GM21619 (cell line): ENCODE measurements at regions not wholly inside any gene's neighbourhood (a gene's known extent, or its start where the extent isn't known, plus 50 kb on each side); places are given as distances from the start of the nearest gene placed in this dataset.

ENCODE experiments used
- ATAC-seq: cut with Tn5 transposase; IDR thresholded peaks from one replicate; pipeline ENCODE4 v1.9.1; 2021; ENCODE audit not compliant: unreplicated experiment

DNA sequence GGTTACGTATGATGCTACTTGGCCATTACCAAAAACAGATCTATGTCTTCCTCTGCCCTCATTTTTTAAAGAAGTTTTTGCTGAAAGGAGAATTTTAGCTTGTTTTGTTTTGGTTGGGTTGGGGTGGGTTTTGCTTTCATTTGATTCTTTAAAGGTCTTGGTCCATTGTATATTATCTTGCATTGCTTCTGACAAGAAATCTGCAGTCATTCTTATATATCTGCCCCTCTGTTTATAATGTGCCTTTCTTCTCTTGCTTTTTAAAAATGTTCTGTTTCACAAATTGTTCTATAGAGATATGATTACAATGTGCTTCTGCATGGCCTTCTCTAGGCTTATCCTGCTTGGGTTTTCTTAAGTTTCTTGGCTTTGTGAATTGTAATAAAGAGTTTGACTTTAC, 660.6 kb downstream of the RNF144A start:
- no peak for ATAC-seq

DNA sequence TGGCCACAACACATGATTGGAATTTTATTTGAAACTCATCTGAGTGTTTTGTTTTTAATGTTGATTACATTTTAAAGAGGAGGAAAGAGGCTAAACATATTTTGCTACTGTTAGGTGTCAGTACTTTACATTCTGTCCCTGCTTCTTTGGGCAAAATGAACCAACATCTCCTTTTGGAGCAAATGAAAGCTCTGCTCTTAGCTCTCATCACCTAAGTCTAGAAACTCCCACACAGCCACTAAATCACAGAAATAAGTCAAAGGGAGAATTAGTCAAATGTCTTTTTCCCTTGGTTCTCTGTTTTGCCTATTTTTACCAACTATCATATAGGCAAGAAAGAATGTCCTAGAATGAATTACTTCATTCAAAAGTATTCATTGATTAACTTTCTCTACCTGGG, 666.8 kb downstream of the RNF144A start:
- no peak for ATAC-seq

DNA sequence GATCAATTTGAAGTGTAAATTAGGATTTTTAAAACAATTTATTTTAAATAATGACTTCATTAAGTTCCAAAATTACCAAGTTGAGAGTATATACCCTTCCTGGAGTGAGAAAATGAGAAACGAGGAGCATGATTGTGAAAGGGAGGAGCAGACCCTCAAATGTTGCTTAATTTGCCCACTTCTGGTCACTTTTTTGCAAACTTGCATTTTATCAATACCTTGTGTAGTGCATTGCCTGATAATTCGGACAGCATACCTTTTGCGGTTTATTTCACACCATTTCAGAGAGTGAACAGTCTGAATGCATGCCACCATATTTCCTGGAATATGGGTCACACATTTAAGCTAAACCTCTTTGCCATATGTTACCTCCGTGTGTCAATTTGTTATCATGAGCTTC, 669.7 kb downstream of the RNF144A start:
- ATAC-seq: no peak

DNA sequence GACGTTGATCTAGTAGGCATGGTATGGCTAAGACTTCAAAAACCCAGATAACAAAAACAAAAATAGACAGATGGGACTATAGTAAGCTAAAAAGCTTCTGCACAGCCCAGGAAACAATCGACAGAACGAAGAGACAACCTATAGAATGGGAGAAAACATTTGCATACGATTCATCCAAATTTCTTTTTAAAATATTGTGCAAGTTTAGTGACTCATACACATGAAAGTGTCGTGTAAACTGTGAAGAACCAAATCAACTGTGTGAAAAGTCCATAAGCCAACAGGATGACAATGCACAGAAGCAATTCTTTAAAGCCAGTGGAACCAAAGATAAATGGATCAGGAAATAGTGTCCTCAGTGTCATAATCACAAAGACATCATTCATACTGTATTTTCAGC, 671.1 kb downstream of the RNF144A start:
- no peak for ATAC-seq

DNA sequence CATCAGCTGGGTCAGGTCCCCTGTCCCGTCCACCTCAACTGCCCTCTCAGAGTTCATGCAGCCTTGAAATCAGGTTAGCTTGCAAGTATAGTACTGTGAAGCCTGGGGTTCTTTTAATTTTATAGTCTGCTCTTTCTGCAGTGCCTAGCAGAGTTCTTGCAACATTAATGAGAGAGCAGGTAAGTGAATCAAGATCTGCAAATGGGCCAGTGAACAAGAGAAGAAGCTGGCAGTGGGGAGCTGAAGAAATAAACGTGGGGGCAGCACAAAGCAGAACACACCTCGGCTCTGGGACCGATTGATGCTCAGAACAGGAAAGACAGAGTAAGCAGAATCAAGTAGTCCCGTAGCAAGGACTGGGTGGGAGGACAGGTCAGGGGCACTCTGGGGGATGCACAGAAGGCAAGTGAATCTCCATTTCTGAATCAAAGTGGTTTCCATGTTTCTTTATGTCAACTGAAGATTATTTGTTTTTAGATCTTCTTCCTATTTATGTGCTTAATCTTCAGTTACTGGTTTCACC, 675.5 kb downstream of the RNF144A start:
- ATAC-seq: no peak

DNA sequence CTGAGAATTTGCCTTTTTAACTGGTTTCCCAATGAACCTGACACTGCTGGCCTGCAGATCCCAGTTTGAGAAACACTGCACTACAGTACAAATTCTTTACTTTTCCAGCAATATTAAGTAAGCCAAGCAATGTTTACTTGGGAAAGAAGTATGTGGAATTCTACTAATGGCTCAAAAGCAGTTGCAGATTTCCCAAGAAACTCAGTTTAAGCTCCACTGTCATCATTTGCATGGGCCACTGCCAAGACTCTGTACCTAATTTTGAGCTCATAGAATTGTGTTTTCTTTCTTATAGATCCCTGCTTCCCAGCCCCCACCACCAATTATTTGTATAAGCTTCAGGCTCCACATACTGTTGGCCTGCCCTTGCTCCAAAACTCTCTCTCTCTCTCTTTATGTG, 676.1 kb downstream of the RNF144A start:
- no peak for ATAC-seq

DNA sequence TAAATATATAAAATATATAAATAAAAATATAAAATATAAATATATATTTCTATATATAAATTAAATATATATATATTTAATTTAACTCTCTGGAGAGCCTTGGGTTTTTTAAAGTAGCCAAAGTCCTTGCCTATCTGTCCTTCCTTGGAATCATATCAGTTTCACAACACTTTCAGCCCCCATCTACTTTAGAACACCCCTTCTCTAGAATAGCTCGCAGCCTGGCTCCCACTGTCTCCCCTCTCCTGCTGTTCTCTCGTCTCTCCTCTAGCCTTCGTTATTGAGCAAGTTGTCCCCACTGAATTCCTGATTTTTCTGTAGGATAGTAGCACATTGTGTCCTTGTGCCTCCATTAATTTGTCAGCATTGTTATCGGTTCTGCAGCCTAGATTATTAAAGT, 677.0 kb downstream of the RNF144A start:
- ATAC-seq: no peak

DNA sequence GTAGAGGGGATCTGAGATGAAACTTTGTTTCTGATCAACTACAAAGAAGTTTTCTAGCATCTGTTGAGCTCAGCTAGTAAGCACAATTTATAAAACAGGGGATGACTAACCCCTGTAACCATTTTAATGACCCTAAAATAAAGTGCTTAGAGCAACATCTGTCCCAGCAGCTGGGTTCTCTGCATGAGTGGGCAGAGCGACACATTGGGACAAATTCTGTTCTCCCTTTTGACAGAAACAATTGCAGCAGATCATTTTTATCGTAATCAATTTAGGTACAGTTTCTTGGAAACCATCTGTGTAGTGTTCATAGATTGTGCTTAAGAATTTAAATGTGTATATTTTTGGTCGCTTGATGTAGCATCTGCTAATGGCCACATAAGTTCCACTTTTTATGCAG, 678.0 kb downstream of the RNF144A start:
- no peak for ATAC-seq

DNA sequence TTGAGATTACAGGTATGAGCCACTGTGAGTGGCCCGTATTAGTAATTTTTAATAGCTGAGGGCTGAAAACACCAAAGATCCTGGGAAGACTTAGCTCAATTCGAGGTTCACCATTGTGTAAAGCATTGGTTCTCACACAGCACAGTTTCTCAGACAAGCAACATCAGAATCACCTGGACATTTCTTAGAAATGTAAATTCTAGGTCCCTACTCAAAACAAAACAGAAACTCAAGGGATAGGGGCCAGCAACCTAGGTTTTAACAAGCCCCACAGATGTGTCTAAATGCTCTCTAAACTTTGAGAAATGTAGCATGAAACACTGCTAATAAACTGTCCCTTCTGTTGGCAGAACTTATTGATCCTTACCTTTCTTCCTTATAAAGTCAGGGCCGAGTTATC, 681.2 kb downstream of the RNF144A start:
- ATAC-seq: peak; percentile 69

DNA sequence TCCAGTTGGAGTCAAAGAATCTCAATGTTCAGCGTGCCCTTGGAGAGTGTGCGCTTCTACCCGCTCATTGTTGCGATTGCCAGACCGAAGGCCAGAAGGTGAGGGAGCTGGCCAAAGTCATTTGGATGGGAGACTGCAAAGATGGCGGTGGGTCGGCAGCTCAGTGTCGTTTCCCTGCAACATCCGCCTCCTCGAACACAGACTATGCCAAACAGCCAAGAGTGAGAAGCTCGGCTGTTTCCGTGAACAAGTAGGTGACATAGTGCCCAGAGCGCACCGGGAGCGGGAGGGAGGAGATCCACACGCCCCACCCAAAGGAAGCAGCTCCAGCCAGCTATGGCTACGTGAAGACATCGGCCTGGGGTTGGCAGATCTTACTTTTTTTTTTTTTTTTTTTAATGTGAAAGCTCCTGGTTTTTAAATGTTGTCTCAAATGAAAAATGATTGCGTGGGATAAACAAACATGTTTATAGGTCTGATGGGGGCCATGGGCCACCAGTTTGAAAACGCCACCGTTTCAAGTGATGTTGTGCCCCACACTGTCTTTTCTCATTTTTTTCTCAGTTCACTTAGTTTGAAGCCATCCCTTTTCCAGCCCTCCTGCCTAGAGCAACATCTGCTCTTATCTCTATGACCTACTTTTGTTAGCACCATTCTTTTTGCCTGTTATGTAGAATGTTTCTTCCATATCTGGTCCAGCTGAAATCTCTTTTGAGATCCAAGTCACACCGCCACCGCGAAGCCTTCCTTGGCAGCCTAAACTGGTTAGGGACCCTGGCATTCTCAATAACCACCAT, 682.4 kb downstream of the RNF144A start:
- no peak for ATAC-seq

DNA sequence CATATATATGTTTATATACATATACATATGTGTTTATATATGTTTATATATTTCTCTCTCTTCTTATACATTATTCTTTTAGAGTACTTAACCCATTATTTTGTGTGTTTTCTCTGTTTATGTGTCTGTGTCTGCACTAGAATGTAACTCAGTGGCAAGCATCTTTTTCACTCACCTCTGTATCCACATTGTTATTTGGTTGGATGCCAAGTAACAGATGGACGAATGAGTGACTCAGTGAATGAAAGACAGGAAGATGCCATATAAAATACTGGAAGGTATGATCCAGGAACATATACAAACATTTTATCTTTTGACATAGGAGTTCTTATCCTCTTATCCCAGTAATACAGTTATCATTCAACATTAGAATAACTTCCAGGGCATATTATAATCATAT, 684.8 kb downstream of the RNF144A start:
- no peak for ATAC-seq

DNA sequence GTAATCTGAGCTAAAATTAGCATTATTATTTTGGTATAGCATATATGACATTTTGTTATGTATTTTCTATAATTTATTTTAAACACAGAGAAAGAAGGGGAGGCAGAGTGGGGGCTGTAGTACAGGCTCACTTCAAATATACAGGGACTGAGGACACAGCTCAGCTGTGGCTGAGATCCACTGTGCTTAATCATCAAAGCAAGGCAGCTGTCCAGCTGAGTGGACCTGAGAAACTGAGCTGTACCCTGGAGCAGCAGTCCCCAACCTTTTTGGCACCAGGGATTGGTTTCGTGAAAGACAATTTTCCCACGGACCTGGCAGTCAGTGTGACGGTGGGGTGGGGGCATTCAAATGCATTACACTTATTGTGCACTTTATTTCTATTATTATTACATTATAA, 687.2 kb downstream of the RNF144A start:
- ATAC-seq: no peak

DNA sequence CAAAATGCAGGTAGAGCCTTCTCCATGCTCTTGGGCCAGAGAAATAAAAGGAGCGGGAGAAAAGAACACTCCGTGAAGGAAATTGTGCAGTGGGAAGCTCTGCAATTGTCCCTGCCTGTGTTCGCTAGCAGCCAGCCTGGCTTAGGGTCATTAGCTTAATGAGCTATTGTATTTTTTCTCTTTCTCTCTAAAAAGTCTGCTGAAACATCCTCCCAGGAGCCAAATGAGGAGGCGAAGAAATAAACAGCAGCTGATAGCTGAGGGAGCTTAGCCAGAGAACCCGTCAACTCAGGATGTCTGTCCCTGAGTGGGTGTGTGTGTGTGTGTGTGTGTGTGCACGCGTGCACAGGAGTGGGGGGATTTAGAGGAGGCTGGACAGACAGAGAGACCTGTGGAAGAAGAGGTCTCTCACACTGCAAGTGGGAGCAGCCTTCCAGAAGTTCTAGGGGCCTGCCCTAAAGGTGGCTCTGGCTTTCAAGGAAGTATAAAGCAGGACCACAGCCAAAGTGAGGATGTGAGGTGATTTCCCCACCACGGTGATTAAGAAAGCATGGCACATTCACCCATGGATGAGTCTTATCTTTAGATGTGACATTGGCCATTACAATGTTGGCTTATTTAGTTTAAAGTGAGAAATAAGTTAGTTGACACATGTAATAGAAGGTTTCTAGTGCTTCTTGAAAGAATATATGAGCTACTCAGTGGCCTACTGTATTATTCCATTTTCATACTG, 690.4 kb downstream of the RNF144A start:
- no peak for ATAC-seq

DNA sequence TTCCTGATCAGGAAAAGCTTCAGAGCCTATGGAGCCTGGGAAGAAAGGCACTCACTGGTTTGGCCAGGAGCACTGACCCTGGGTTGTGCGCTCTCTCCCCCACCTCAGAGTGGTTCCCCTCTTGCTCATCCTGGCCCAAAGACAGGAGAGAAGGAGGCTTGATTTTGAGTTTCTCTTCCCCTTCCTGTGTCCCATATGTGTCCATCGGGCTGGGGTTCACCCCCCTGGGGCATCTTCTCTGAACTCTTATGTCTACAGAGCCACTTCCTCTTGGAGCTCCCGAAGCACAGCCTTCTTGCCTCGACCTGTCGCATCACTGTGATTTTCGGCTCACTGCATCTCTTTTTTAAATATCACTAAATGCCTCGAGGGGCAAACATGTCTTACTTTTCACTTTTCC, 692.3 kb downstream of the RNF144A start:
- ATAC-seq: peak; percentile 48

DNA sequence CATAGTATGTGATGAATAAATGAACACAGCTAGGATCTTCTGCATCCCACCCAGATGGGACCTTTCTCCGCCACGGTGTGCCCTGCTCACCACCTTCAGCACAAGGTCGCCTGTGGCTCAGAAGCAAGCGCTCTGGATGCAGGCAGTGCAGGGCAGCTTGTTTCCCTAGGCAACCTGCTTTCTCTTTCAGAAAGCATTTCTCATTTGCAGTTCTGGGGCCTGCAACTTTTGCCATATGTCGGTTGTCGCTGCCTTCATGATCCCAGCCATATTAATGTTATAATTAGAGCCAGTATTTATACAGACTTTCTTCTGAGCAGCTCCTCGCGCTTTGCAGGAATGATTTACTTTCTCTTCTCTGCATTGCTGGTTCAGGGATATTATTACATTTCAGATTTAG, 692.8 kb downstream of the RNF144A start:
- peak; percentile 57 for ATAC-seq

DNA sequence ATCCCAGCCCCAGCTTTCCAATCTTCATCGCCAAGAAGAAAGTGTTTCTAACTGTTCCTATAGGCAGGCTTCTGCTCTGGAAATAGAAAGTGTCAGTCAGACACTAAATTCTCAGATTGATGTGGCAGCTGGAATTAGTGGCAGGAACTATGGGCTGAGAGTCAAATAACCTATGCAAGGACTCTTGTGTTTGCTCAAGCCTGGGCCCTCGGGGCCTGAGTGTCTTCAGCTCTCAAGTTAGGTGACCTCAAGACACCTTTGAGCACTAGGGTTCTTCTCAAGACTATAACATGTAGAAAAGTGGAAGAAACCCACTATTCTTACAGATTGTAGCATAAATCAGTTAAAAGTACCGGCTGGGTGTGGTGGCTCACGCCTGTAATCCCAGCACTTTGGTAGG, 694.5 kb downstream of the RNF144A start:
- no peak for ATAC-seq

DNA sequence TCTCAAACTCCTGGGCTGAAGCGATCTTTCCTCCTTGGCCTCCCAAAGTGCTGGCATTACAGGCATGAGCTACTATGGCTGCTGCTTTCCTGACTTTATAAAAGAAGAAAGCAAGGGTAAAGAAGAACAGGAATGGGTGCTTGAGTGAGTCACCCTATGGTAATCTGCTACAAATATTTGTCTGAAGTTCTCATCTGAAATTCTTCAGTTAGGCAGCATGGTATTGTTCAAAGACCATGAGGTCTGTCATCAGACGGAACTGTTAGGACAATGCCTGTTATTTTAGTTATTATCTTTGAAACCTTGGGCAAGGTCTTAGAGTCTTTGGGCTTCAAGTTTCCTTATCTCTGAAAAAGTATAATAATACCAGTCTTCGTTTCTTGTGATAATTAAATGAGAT, 695.8 kb downstream of the RNF144A start:
- ATAC-seq: no peak

DNA sequence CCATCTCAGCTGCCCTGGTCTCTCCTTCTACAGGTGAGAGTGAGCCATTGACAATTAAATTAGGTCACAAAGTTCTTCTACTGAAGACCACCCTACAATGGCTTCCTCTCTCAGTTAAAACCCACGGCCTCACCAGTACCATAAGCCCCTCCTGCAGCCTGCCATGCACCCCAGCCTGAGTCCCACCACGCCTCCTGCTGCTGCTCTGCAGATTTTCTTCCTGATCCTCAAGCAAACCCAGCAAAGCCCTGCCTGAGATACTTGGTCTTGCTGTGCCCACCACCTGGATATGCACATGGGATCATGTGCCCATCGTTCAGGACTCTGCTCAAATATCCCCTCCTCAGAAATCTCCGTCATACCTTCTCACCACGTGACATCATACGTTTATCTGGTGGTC, 696.6 kb downstream of the RNF144A start:
- no peak for ATAC-seq

DNA sequence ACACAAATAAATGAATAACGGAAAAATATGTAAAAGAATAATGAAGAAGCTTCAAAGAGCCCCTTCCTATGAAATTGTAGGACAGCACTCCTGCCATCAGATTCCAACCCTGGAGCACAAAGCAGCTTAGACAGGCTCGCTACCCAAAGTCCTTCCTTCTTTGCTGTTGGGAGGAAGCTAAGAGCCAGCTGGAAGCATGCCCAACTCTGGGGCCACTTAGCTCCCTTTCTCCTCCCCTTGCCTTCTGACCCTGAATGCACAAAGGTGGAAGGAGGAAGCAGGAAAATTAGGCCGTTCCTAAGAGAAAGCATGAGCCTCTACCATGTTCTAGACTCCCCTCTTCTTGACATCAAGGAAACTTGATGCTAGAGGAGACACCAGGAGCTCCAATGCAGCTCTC, 700.8 kb downstream of the RNF144A start:
- ATAC-seq: no peak

DNA sequence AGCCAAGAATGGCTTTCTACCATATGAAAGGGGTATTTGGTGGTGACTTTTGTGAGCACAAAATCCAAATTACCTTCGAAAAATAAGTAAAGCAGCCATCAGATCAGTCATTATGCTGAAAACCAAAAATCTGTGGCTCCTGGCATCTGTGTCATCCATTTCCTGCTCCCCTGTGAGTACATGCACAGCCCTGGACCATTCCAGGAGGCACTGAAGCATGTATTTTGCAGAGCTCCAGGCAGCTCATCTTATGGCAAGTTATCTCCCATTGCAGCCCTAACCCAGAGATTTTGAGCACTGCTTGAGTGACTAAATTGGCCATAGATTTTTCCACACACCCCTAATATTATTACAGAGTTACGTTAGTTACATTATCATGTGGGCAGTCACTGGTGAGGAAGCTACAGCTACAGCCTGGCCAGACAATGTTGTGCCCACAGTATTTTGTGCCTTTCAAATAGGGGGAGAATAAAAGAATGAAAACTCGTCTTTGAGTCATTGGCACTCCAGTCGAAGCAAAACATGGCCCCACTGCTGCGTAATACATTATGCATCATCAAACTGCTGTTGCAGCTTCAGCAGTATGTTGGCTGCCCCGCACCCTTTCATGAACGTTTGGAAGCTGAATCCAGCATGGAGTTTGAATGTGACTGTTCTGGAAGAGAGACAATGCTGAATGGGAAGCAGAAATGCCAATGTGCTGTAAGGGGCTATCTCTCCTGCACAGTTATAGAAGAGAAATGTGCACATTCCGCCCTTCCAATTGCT, 702.2 kb downstream of the RNF144A start:
- ATAC-seq: no peak

DNA sequence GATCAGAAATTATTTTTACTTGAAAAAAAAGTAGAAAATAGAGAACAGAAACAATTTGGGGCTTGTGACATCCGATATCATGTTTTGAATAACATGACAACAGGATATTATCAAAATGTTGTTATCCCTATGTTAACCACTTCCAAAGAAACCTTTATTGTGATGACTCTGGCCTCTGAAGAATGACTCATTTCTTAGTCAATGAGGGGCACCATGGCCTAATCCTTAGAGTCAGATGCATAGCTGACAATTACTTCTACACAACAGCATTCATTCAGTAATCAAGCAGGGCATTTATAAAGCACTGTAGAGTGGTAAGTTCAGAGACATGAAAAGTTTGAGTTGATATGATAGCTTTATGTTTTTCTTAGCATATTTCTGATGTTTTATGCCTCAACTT, 703.0 kb downstream of the RNF144A start:
- no peak for ATAC-seq
